ENCODE measurements at regions not wholly inside any gene's neighbourhood (a gene's known extent, or its start where the extent isn't known, plus 50 kb on each side); places are given as distances from the start of the nearest gene placed in this dataset.

GRCh38 chr13:79860791-79861190 is 379.8 kb downstream of the NDFIP2 start:
- Histone ChIP-seq H3K4me1 (replicated peaks; ENCODE audit: insufficient read depth) (no peaks in the 10 kb centered on the region), H3K36me3 (ENCODE audit: low read depth) (no peaks in the 10 kb centered on the region), H3K27ac (no peak overlapping the region), H3K9me3 (ENCODE audit: insufficient read depth, low read depth) (no peaks in the 10 kb centered on the region), H3K79me2 (ENCODE audit: low read depth) (no peaks in the 10 kb centered on the region), H2AFZ (no peak overlapping the region), H3F3A (ENCODE audit: insufficient read depth, low read depth) (no peaks in the 10 kb centered on the region), H3K9me2 (ENCODE audit: insufficient read depth) (no peaks in the 10 kb centered on the region), H3K27me3 (ENCODE audit: insufficient read depth, low read depth) (no peaks in the 10 kb centered on the region), H4K20me1 (ENCODE audit: insufficient read depth) (no peaks in the 10 kb centered on the region), H3K4me3 (no peak overlapping the region), H3K4me2 (no peak overlapping the region)
- POLR2A ChIA-PET (ENCODE audit: unreplicated experiment) = no interaction called here
- no peak for TF ChIP-seq EZH2 (IDR thresholded peaks at IDR 0.05; ENCODE audit: low read depth)
- TF ChIP-seq, protein P1, sequence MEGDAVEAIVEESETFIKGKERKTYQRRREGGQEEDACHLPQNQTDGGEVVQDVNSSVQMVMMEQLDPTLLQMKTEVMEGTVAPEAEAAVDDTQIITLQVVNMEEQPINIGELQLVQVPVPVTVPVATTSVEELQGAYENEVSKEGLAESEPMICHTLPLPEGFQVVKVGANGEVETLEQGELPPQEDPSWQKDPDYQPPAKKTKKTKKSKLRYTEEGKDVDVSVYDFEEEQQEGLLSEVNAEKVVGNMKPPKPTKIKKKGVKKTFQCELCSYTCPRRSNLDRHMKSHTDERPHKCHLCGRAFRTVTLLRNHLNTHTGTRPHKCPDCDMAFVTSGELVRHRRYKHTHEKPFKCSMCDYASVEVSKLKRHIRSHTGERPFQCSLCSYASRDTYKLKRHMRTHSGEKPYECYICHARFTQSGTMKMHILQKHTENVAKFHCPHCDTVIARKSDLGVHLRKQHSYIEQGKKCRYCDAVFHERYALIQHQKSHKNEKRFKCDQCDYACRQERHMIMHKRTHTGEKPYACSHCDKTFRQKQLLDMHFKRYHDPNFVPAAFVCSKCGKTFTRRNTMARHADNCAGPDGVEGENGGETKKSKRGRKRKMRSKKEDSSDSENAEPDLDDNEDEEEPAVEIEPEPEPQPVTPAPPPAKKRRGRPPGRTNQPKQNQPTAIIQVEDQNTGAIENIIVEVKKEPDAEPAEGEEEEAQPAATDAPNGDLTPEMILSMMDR (conservative IDR thresholded peaks at IDR 0.05) = no peak
- no peak for DNase-seq
- intact Hi-C loops (cut with micrococcal nuclease; ENCODE audit: unreplicated experiment) = no loop called here
- CTCF ChIA-PET = no interaction called here
- no TSS peak for BruUV-seq (replicated peaks)

GRCh38 chr13:79859756-79860155 is 378.8 kb downstream of the NDFIP2 start:
- BruUV-seq (replicated peaks) = no TSS peak
- no peak for DNase-seq
- Histone ChIP-seq H2AFZ (no peak overlapping the region), H3K4me3 (no peak overlapping the region), H3K36me3 (ENCODE audit: low read depth) (no peaks in the 10 kb centered on the region), H3K4me1 (replicated peaks; ENCODE audit: insufficient read depth) (no peaks in the 10 kb centered on the region), H3K27ac (no peak overlapping the region), H3K9me3 (ENCODE audit: insufficient read depth, low read depth) (no peaks in the 10 kb centered on the region), H3F3A (ENCODE audit: insufficient read depth, low read depth) (no peaks in the 10 kb centered on the region), H3K4me2 (no peak overlapping the region), H3K27me3 (ENCODE audit: insufficient read depth, low read depth) (no peaks in the 10 kb centered on the region), H4K20me1 (ENCODE audit: insufficient read depth) (no peaks in the 10 kb centered on the region), H3K79me2 (ENCODE audit: low read depth) (no peaks in the 10 kb centered on the region), H3K9me2 (ENCODE audit: insufficient read depth) (no peaks in the 10 kb centered on the region)
- POLR2A ChIA-PET (ENCODE audit: unreplicated experiment) = no interaction called here
- CTCF ChIA-PET = no interaction called here
- intact Hi-C loops (cut with micrococcal nuclease; ENCODE audit: unreplicated experiment) = no loop called here
- TF ChIP-seq EZH2 (IDR thresholded peaks at IDR 0.05; ENCODE audit: low read depth) = no peak
- TF ChIP-seq, protein P1 (conservative IDR thresholded peaks at IDR 0.05) = no peak

- TF ChIP-seq, protein P1 (conservative IDR thresholded peaks at IDR 0.05) = no peak
- no peak for TF ChIP-seq EZH2 (IDR thresholded peaks at IDR 0.05; ENCODE audit: low read depth)
- Histone ChIP-seq H3K27ac (no peak overlapping the region), H3K4me3 (no peak overlapping the region), H3F3A (ENCODE audit: insufficient read depth, low read depth) (no peaks in the 10 kb centered on the region), H3K4me2 (no peak overlapping the region), H2AFZ (no peak overlapping the region), H3K27me3 (ENCODE audit: insufficient read depth, low read depth) (no peaks in the 10 kb centered on the region), H3K4me1 (replicated peaks; ENCODE audit: insufficient read depth) (no peaks in the 10 kb centered on the region), H3K9me2 (ENCODE audit: insufficient read depth) (no peaks in the 10 kb centered on the region), H4K20me1 (ENCODE audit: insufficient read depth) (no peaks in the 10 kb centered on the region), H3K9me3 (ENCODE audit: insufficient read depth, low read depth) (no peaks in the 10 kb centered on the region), H3K79me2 (ENCODE audit: low read depth) (no peaks in the 10 kb centered on the region), H3K36me3 (ENCODE audit: low read depth) (no peaks in the 10 kb centered on the region)
- intact Hi-C loops (cut with micrococcal nuclease; ENCODE audit: unreplicated experiment) = no loop called here
- no TSS peak for BruUV-seq (replicated peaks)
- DNase-seq = no peak
- CTCF ChIA-PET = no interaction called here
- POLR2A ChIA-PET (ENCODE audit: unreplicated experiment) = interaction anchor here (0.6 kb wide), 1 partner anchor 488 kb away, joined by 3 read pairs; the partner anchor contains the start of gene SPRY2
These were observed 372.3 kb downstream of the NDFIP2 start for GRCh38 chr13:79853251-79853650.
